ENCODE measurements at regions not wholly inside any gene's neighbourhood (a gene's known extent, or its start where the extent isn't known, plus 50 kb on each side); places are given as distances from the start of the nearest gene placed in this dataset.

DNA sequence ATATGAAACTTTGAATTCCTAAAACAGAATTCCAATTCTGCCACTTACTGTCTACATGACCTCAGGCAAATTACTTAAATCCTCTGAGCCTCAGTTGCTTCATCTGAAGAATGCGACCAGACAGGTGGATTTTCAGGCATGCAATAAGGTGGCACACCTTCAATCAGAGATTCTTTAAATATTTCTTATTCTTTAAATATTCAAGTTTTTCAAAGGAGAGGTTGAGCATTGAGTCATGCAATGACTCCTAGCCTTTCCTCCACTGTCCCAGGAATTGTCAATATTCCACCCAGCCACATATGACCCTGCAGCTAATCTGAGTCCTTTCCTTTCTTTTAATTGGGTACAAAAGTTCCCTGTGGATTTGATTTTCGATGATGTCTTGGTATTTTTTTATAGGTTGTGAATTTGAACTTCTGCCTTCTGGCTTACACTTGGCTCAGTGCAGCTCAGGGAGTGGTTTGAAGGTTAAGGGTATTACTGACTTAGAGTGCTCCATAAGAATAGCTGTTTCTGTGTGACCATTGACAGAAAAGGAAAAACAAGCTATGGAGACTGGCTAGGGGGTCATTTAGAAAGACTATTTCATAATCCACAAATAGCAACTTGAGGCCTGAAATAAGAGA, 52.2 kb upstream of the PRDX6 start:
- no peak overlapping the region for H3K4me3 ChIP-seq (ENCODE audit: low read depth, low read length)
- in situ Hi-C loops (cut with HindIII; ENCODE audit: low sequenced_read_pairs) = no loop called here
- no peak for DNase-seq (ENCODE audit: low read depth, low spot score)
- TF ChIP-seq, protein P1, sequence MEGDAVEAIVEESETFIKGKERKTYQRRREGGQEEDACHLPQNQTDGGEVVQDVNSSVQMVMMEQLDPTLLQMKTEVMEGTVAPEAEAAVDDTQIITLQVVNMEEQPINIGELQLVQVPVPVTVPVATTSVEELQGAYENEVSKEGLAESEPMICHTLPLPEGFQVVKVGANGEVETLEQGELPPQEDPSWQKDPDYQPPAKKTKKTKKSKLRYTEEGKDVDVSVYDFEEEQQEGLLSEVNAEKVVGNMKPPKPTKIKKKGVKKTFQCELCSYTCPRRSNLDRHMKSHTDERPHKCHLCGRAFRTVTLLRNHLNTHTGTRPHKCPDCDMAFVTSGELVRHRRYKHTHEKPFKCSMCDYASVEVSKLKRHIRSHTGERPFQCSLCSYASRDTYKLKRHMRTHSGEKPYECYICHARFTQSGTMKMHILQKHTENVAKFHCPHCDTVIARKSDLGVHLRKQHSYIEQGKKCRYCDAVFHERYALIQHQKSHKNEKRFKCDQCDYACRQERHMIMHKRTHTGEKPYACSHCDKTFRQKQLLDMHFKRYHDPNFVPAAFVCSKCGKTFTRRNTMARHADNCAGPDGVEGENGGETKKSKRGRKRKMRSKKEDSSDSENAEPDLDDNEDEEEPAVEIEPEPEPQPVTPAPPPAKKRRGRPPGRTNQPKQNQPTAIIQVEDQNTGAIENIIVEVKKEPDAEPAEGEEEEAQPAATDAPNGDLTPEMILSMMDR (IDR thresholded peaks at IDR 0.05; ENCODE audit: low read depth, low read length) = no peak

GRCh38 chr1:173426057-173426456, 51.1 kb upstream of the PRDX6 start:
- no peak overlapping the region for H3K4me3 ChIP-seq (ENCODE audit: low read depth, low read length)
- TF ChIP-seq, protein P1 (IDR thresholded peaks at IDR 0.05; ENCODE audit: low read depth, low read length) = no peak
- in situ Hi-C loops (cut with HindIII; ENCODE audit: low sequenced_read_pairs) = no loop called here

GRCh38 chr1:173427146-173428054, 49.7 kb upstream of the PRDX6 start:
- DNase-seq (ENCODE audit: low read depth, low spot score) = no peak
- in situ Hi-C loops (cut with HindIII; ENCODE audit: low sequenced_read_pairs) = no loop called here
- H3K4me3 ChIP-seq (ENCODE audit: low read depth, low read length) = no peak overlapping the region
- TF ChIP-seq, protein P1 (IDR thresholded peaks at IDR 0.05; ENCODE audit: low read depth, low read length) = no peak

More at GRCh38 chr1:173426057-173426456, 51.1 kb upstream of the PRDX6 start:
- DNase-seq (ENCODE audit: low read depth, low spot score) = no peak
